GM12891 (cell line): ENCODE measurements at regions not wholly inside any gene's neighbourhood (a gene's known extent, or its start where the extent isn't known, plus 50 kb on each side); places are given as distances from the start of the nearest gene placed in this dataset.

Experiments used
- POLR2A ChIP-seq: IDR thresholded peaks from 2 replicates; pipeline ENCODE4 v1.6.1; 2011; ENCODE audit warnings: low read depth, low read length, control low read depth
- POLR2AphosphoS5 ChIP-seq: IDR thresholded peaks from 2 replicates; pipeline ENCODE4 v1.6.1; 2011; ENCODE audit warnings: low read depth, low read length, control low read depth
- SPI1 ChIP-seq: IDR thresholded peaks from 2 replicates; pipeline ENCODE4 v1.6.1; 2011; ENCODE audit warnings: low read depth, low read length, control low read depth

- TF ChIP-seq POLR2AphosphoS5 (no peak), POLR2A (no peak), SPI1 (no peak)
These were observed 246.8 kb downstream of the KCNS3 start for GRCh38 chr2:18125303-18125702.
